Sigmoid colon (tissue), 4 donors: ENCODE measurements at regions not wholly inside any gene's neighbourhood (a gene's known extent, or its start where the extent isn't known, plus 50 kb on each side); places are given as distances from the start of the nearest gene placed in this dataset.

Experiments
- EP300 ChIP-seq, 4 donors: sonication (generic); formaldehyde crosslinking; IDR thresholded peaks; one replicate each; pipeline ENCODE4 v1.6.1; 2017; ENCODE audit warnings: antibody characterized with exemption in 4 of 4
- POLR2A ChIP-seq, 2 donors: fragments of 450-650 bp; IDR thresholded peaks; one replicate each; pipeline ENCODE4 v1.6.1; 2016; ENCODE audit warnings: antibody characterized with exemption in 2 of 2, mild to moderate bottlenecking in 2 of 2, moderate library complexity in 2 of 2
- TF ChIP-seq, protein P1 (sequence below), 4 experiments: fragments of 450-650 bp in 3 of 4; fragments of 200-600 bp in 1 of 4; IDR thresholded peaks; one replicate each; pipeline ENCODE4 v1.5.1; 2016 to 2019; ENCODE audit warnings: antibody characterized with exemption in 4 of 4, mild to moderate bottlenecking in 3 of 4, moderate library complexity in 2 of 4

DNA sequence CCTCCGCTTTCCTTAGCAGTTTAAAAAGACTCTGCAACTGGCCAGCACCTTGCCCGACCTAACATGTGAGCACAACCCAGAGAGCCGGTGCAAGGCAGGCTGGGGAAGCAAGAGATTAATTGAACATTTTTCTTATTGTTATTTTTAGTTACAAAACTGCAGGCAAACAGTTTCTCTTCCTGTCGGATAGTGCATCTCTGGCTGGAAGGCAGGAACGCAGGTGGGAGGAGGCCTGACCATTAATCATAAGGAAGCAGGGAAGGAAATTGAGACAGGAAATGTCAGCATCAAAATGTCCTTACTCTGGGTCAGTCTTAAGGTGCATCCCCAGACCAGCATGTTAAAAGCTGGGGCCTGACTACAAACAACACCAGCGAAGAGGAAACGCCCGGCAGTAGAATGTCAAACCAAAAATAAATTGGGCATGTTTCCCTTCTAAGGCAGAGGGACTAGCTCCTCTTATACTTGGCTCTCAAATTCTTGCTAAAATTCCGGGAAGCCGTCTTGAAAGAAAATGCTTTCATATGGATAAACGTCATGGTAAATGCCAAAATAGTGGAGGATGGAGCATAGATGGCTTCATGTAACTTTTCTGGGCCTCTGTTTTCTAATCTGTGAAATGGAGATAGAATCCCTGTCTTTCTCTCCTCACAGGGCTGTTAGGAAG is 226.8 kb downstream of the RAP2A start:
- TF ChIP-seq EP300 (IDR thresholded peaks at IDR 0.05): no peak
- TF ChIP-seq POLR2A (IDR thresholded peaks at IDR 0.05): no peak
- TF ChIP-seq, protein P1, sequence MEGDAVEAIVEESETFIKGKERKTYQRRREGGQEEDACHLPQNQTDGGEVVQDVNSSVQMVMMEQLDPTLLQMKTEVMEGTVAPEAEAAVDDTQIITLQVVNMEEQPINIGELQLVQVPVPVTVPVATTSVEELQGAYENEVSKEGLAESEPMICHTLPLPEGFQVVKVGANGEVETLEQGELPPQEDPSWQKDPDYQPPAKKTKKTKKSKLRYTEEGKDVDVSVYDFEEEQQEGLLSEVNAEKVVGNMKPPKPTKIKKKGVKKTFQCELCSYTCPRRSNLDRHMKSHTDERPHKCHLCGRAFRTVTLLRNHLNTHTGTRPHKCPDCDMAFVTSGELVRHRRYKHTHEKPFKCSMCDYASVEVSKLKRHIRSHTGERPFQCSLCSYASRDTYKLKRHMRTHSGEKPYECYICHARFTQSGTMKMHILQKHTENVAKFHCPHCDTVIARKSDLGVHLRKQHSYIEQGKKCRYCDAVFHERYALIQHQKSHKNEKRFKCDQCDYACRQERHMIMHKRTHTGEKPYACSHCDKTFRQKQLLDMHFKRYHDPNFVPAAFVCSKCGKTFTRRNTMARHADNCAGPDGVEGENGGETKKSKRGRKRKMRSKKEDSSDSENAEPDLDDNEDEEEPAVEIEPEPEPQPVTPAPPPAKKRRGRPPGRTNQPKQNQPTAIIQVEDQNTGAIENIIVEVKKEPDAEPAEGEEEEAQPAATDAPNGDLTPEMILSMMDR (IDR thresholded peaks at IDR 0.05): no peak
